Body of pancreas (tissue), 4 donors: ENCODE measurements at regions not wholly inside any gene's neighbourhood (a gene's known extent, or its start where the extent isn't known, plus 50 kb on each side); places are given as distances from the start of the nearest gene placed in this dataset.
A peak's percentile ranks its signal among the peaks of the same experiment; 100 is the strongest.

Experiments used
- ATAC-seq: fragments of 150-250 bp; one replicate; pipeline ENCODE4 v1.9.1; 2016
- DNase-seq, 4 donors: peaks; one replicate each; pipeline ENCODE4 v3.0.0-alpha.2; 2019
- H3K27ac ChIP-seq, 4 donors: fragments of 200-600 bp; sonication (generic); 1 replicate in 3 of 4; 2 replicates in 1 of 4; pipeline versions ENCODE4 v1.5.1 to v1.6.1; 2016 to 2019; ENCODE audit warnings: mild to moderate bottlenecking in 1 of 4, mixed read lengths in 1 of 4, moderate library complexity in 1 of 4
- H3K27me3 ChIP-seq, 2 donors: fragments of 200-600 bp; sonication (generic); one replicate each; pipeline ENCODE4 v1.6.0; 2016; ENCODE audit warnings: mild to moderate bottlenecking in 1 of 2
- H3K36me3 ChIP-seq, 2 donors: fragments of 200-600 bp; sonication (generic); replicated peaks in 1 of 2; 2 replicates each; pipeline ENCODE4 v1.5.1; 2016; ENCODE audit warnings: low read depth in 2 of 2; ENCODE audit not compliant: insufficient read depth in 1 of 2
- H3K4me1 ChIP-seq: fragments of 200-600 bp; sonication (generic); one replicate; pipeline ENCODE4 v1.6.0; 2016
- H3K4me3 ChIP-seq, 2 donors: fragments of 200-600 bp; sonication (generic); 1 replicate in 1 of 2; 2 replicates in 1 of 2; pipeline ENCODE4 v1.5.1; 2016 to 2019
- H3K9me3 ChIP-seq, 3 donors: fragments of 200-600 bp; sonication (generic); 1 replicate in 2 of 3; 2 replicates in 1 of 3; pipeline ENCODE4 v1.5.1; 2016
- POLR2A ChIP-seq, 3 donors: fragments of 450-650 bp; IDR thresholded peaks; one replicate each; pipeline ENCODE4 v1.6.1; 2016; ENCODE audit warnings: antibody characterized with exemption in 3 of 3, mild to moderate bottlenecking in 2 of 3
- WGBS, 2 donors: methylation state at CpG; one replicate each; pipeline ENCODE4 v1.1.5; 2017; 5-methylcytosine and 5-hydroxymethylcytosine counted together
- intact Hi-C: fragments of 100-400 bp; cut with DNase I; formaldehyde crosslinking; loops from one replicate; pipeline ENCODE4 v1.15.1; 2023
- TF ChIP-seq, protein P1 (sequence below), 7 experiments: fragments of 450-650 bp in 4 of 7; fragments of 200-600 bp in 3 of 7; sonication (generic) in 3 of 7; IDR thresholded peaks; one replicate each; pipeline ENCODE4 v1.5.1; 2016 to 2019; ENCODE audit warnings: antibody characterized with exemption in 7 of 7

DNA sequence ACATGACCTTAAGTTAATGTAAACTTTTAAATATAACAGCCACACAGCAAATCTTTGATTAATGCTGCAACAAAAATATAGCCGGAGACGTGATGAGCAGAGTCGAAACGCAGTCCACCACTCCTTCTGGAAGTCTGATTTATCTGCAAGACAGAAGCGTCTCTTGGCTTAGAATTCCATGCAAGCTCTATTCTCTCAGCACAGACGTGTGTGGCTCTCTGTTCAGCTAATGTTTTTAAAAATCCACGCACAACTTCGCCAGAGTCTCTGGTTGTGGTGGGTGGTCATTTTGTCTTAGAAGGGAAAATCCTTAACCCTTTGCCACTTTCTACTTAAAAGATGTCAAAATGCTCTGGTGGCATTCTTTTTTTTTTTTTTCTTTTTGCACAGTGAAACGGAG lies 438.0 kb upstream of the MGMT start:
- intact Hi-C loops, result no loop called here
- WGBS, 2 donors, result 28 to 29% methylated on average over 9 of the region's 9 CpGs
- peaks cover 0 to 11% of the 10 kb centered on the region in 2 donors for H3K27me3 ChIP-seq

DNA sequence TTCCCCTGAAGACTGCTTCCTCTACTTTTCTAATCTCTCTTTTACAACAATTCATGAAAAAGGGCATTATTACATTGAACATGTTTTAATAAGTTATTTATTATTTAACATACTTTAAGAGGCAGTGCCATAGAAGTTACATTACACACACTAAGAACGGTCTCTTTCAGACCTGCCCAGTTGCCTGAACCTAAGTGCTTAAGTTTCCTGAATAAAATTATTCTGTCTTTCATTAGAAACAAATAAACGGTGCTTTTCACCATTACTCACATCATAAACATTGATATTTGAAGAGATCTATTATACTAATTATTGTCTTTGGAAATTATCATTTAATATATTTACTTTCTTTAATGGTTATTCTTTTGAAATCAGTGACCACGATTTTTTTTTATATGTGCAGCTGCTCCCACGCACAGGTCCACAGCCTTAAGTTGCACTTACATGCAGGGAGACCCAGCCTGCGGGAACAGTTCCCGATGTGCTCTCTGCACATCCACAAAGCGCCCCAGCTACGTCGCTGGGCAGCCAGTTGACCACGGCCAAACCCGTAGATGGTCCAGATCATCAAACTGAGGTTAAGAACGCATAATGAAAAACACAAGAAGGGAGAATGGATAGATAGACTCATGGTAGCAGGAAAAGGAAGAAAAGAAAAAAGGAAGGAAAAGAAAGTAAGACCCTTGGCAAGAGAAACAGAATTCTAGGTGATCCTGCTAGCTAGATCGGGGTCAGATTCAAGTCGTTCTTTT lies 437.0 kb upstream of the MGMT start:
- Histone ChIP-seq H3K27me3 (peaks cover 0 to 11% of the 10 kb centered on the region in 2 donors), H3K9me3 (no peaks in the 10 kb centered on the region), H3K27ac (no peak overlapping the region), H3K4me1 (peaks cover 10% of the 10 kb centered on the region), H3K4me3 (no peak overlapping the region), H3K36me3 (no peaks in the 10 kb centered on the region)
- ATAC-seq (no peak), DNase-seq (no peak)
- TF ChIP-seq, protein P1, sequence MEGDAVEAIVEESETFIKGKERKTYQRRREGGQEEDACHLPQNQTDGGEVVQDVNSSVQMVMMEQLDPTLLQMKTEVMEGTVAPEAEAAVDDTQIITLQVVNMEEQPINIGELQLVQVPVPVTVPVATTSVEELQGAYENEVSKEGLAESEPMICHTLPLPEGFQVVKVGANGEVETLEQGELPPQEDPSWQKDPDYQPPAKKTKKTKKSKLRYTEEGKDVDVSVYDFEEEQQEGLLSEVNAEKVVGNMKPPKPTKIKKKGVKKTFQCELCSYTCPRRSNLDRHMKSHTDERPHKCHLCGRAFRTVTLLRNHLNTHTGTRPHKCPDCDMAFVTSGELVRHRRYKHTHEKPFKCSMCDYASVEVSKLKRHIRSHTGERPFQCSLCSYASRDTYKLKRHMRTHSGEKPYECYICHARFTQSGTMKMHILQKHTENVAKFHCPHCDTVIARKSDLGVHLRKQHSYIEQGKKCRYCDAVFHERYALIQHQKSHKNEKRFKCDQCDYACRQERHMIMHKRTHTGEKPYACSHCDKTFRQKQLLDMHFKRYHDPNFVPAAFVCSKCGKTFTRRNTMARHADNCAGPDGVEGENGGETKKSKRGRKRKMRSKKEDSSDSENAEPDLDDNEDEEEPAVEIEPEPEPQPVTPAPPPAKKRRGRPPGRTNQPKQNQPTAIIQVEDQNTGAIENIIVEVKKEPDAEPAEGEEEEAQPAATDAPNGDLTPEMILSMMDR (IDR thresholded peaks at IDR 0.05), result no peak
- no peak for TF ChIP-seq POLR2A (IDR thresholded peaks at IDR 0.05)
- intact Hi-C loops, result no loop called here
- WGBS, 2 donors, result 59% methylated on average over 14 of the region's 14 CpGs

More for the DNA sequence above, 438.0 kb upstream of the MGMT start:
- peaks cover 3% of the 10 kb centered on the region for H3K4me1 ChIP-seq
- no peaks in the 10 kb centered on the region for H3K9me3 ChIP-seq
- H3K36me3 ChIP-seq, result no peaks in the 10 kb centered on the region
- H3K27ac ChIP-seq, result no peak overlapping the region
- ATAC-seq (no peak), DNase-seq (no peak)
- TF ChIP-seq, protein P1 (IDR thresholded peaks at IDR 0.05), result no peak
- TF ChIP-seq POLR2A (IDR thresholded peaks at IDR 0.05), result no peak
- H3K4me3 ChIP-seq, result no peak overlapping the region

DNA sequence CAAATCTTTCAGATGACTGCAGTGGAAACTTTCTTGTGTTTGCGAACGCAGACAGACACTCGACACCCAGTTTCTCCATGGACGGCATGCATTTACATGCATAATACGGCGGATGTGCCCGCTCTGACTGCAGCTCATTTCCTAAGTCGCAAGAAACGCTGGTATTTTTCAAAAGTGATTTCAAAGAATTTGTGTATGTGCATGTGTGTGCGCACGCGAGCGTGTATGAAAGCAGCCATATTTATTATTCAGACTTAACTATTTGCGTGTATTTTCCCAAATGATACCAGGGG lies 436.5 kb upstream of the MGMT start:
- ATAC-seq (no peak), DNase-seq (no peak)
- H3K27me3 ChIP-seq, result peaks cover 0 to 11% of the 10 kb centered on the region in 2 donors
- H3K4me1 ChIP-seq, result peaks cover 10% of the 10 kb centered on the region
- no peaks in the 10 kb centered on the region for H3K36me3 ChIP-seq
- no peaks in the 10 kb centered on the region for H3K9me3 ChIP-seq
- H3K4me3 ChIP-seq, result no peak overlapping the region
- TF ChIP-seq POLR2A (IDR thresholded peaks at IDR 0.05), result no peak
- TF ChIP-seq, protein P1 (IDR thresholded peaks at IDR 0.05), result no peak
- intact Hi-C loops, result no loop called here
- H3K27ac ChIP-seq, result no peak overlapping the region
- WGBS, 2 donors, result 67 to 74% methylated on average over 14 of the region's 14 CpGs

DNA sequence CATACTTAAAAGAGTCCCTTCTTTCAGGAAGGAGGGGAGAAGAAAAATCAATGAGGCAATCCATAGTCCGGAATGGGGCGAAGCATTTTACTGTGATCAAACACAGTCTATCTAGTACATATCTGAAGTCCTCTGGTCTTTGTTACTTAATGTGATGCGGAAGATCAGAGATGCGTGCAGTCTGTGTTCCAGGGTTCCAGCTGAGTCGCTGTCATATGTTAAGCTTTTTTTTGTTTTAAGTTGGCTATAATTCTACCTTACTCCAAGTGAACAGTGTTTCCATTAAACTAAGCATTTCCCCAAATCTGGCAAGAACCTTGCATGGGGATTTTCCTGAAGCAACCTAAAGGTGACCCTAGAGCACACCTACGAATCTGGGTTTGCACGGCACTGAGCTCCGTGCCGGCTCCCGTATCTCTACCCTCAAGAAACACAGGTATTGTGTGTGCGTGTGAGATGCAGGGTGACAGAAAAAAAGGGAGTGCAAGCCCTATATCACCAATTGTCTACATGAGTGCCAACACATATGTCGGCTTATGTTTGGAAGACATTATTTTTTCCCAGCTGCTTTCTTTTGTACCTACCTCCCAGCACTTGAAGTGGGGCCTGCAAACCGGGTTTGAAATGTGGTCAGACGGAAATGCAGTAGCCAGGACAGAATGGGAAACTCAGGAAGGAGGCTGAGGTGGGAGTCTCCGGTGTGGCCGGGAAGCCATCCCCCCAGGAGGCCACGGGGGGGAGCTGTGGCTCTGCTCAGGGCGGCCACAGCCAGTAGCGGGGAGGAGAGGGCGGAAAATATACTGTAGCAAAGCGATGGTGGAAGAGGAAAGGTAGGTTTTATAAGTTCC lies 435.8 kb upstream of the MGMT start:
- DNase-seq (peak; percentile 31 to 60 (median 42)), ATAC-seq (peak; percentile 68)
- Histone ChIP-seq H3K4me1 (peaks cover 10% of the 10 kb centered on the region), H3K4me3 (no peak overlapping the region), H3K27ac (no peak overlapping the region), H3K9me3 (no peaks in the 10 kb centered on the region), H3K27me3 (peaks cover 0 to 11% of the 10 kb centered on the region in 2 donors), H3K36me3 (no peaks in the 10 kb centered on the region)
- WGBS, 2 donors, result 24% methylated on average over 21 of the region's 21 CpGs
- no peak for TF ChIP-seq POLR2A (IDR thresholded peaks at IDR 0.05)
- TF ChIP-seq, protein P1 (IDR thresholded peaks at IDR 0.05), result peak; percentile 59 to 84 (median 72)
- intact Hi-C loops, result no loop called here
